Activated naive CD8-positive, alpha-beta T cell treated with anti-CD3 and anti-CD28 coated beads, Interleukin-2, amount 50 U/mL, for 24 hours (primary cell): ENCODE measurements at regions not wholly inside any gene's neighbourhood (a gene's known extent, or its start where the extent isn't known, plus 50 kb on each side); places are given as distances from the start of the nearest gene placed in this dataset.

Experiments
- ATAC-seq: fragments of 150-1000 bp; cut with Tn5 transposase; one replicate; pipeline ENCODE4 v1.10.0; 2021
- DNase-seq: peaks from one replicate; pipeline ENCODE4 v3.0.0; 2021
- H3K27ac Mint-ChIP-seq: one replicate; pipeline ENCODE4 v1.8.0; 2021; ENCODE audit warnings: mild to moderate bottlenecking, mixed read lengths
- H3K27me3 Mint-ChIP-seq: one replicate; pipeline ENCODE4 v1.8.0; 2021; ENCODE audit warnings: mixed read lengths
- H3K36me3 Mint-ChIP-seq: one replicate; pipeline ENCODE4 v1.8.0; 2021; ENCODE audit warnings: low read depth, mixed read lengths
- H3K4me1 Mint-ChIP-seq: one replicate; pipeline ENCODE4 v1.8.0; 2021; ENCODE audit warnings: mixed read lengths
- H3K4me3 Mint-ChIP-seq: one replicate; pipeline ENCODE4 v1.8.0; 2021; ENCODE audit warnings: mild to moderate bottlenecking, moderate library complexity, mixed read lengths
- H3K9me3 Mint-ChIP-seq: one replicate; pipeline ENCODE4 v1.8.0; 2021; ENCODE audit warnings: mixed read lengths

GRCh38 chr7:91526404-91526803 lies 262.2 kb downstream of the FZD1 start:
- Mint-ChIP-seq H3K36me3 (no peaks in the 10 kb centered on the region), H3K27me3 (no peaks in the 10 kb centered on the region), H3K27ac (no peak overlapping the region), H3K4me3 (no peak overlapping the region), H3K4me1 (no peaks in the 10 kb centered on the region), H3K9me3 (peaks cover 52% of the 10 kb centered on the region)
- no peak for DNase-seq
- ATAC-seq, result no peak

GRCh38 chr7:91527460-91527859 lies 263.2 kb downstream of the FZD1 start:
- H3K27me3 Mint-ChIP-seq, result no peaks in the 10 kb centered on the region
- no peak for DNase-seq
- no peak overlapping the region for H3K27ac Mint-ChIP-seq
- no peaks in the 10 kb centered on the region for H3K4me1 Mint-ChIP-seq
- H3K9me3 Mint-ChIP-seq, result peaks cover 53% of the 10 kb centered on the region
- no peaks in the 10 kb centered on the region for H3K36me3 Mint-ChIP-seq
- ATAC-seq, result no peak
- H3K4me3 Mint-ChIP-seq, result no peak overlapping the region

- no peaks in the 10 kb centered on the region for H3K27me3 Mint-ChIP-seq
- DNase-seq, result no peak
- H3K4me1 Mint-ChIP-seq, result no peaks in the 10 kb centered on the region
- peaks cover 30% of the 10 kb centered on the region for H3K9me3 Mint-ChIP-seq
- no peak for ATAC-seq
- peaks cover 3% of the 10 kb centered on the region for H3K36me3 Mint-ChIP-seq
- H3K4me3 Mint-ChIP-seq, result no peak overlapping the region
- H3K27ac Mint-ChIP-seq, result no peak overlapping the region
These were observed 269.8 kb downstream of the FZD1 start for GRCh38 chr7:91533996-91534395.

GRCh38 chr7:91537260-91538152 lies 273.3 kb downstream of the FZD1 start:
- no peak for DNase-seq
- H3K27me3 Mint-ChIP-seq, result no peaks in the 10 kb centered on the region
- ATAC-seq, result no peak
- H3K27ac Mint-ChIP-seq, result no peak overlapping the region
- peaks cover 3% of the 10 kb centered on the region for H3K36me3 Mint-ChIP-seq
- H3K4me1 Mint-ChIP-seq, result no peaks in the 10 kb centered on the region
- H3K9me3 Mint-ChIP-seq, result peaks cover 5% of the 10 kb centered on the region
- H3K4me3 Mint-ChIP-seq, result no peak overlapping the region

GRCh38 chr7:91541641-91542040 lies 277.4 kb downstream of the FZD1 start:
- ATAC-seq (no peak), DNase-seq (no peak)
- no peak overlapping the region for H3K4me3 Mint-ChIP-seq
- no peaks in the 10 kb centered on the region for H3K4me1 Mint-ChIP-seq
- H3K27me3 Mint-ChIP-seq, result no peaks in the 10 kb centered on the region
- peaks cover 4% of the 10 kb centered on the region for H3K9me3 Mint-ChIP-seq
- H3K27ac Mint-ChIP-seq, result no peak overlapping the region
- no peaks in the 10 kb centered on the region for H3K36me3 Mint-ChIP-seq

GRCh38 chr7:91543646-91544045 lies 279.4 kb downstream of the FZD1 start:
- no peak overlapping the region for H3K27ac Mint-ChIP-seq
- H3K4me3 Mint-ChIP-seq, result no peak overlapping the region
- no peaks in the 10 kb centered on the region for H3K4me1 Mint-ChIP-seq
- ATAC-seq, result no peak
- peaks cover 4% of the 10 kb centered on the region for H3K9me3 Mint-ChIP-seq
- no peak for DNase-seq
- no peaks in the 10 kb centered on the region for H3K36me3 Mint-ChIP-seq
- H3K27me3 Mint-ChIP-seq, result no peaks in the 10 kb centered on the region

- Mint-ChIP-seq H3K4me1 (no peaks in the 10 kb centered on the region), H3K27ac (no peak overlapping the region), H3K36me3 (no peaks in the 10 kb centered on the region), H3K9me3 (no peaks in the 10 kb centered on the region), H3K4me3 (no peak overlapping the region), H3K27me3 (peaks cover 9% of the 10 kb centered on the region)
- DNase-seq (no peak), ATAC-seq (no peak)
These were observed 285.6 kb downstream of the FZD1 start for GRCh38 chr7:91549878-91550277.

- H3K27ac Mint-ChIP-seq, result no peak overlapping the region
- no peak for ATAC-seq
- no peaks in the 10 kb centered on the region for H3K36me3 Mint-ChIP-seq
- H3K4me3 Mint-ChIP-seq, result no peak overlapping the region
- no peak for DNase-seq
- H3K9me3 Mint-ChIP-seq, result no peaks in the 10 kb centered on the region
- peaks cover 9% of the 10 kb centered on the region for H3K27me3 Mint-ChIP-seq
- no peaks in the 10 kb centered on the region for H3K4me1 Mint-ChIP-seq
These were observed 286.7 kb downstream of the FZD1 start for GRCh38 chr7:91550931-91551330.

- H3K9me3 Mint-ChIP-seq, result no peaks in the 10 kb centered on the region
- H3K27ac Mint-ChIP-seq, result no peak overlapping the region
- H3K4me1 Mint-ChIP-seq, result no peaks in the 10 kb centered on the region
- H3K36me3 Mint-ChIP-seq, result no peaks in the 10 kb centered on the region
- H3K27me3 Mint-ChIP-seq, result peaks cover 9% of the 10 kb centered on the region
- DNase-seq, result no peak
- no peak for ATAC-seq
- H3K4me3 Mint-ChIP-seq, result no peak overlapping the region
These were observed 287.3 kb downstream of the FZD1 start for GRCh38 chr7:91551377-91552175.

GRCh38 chr7:91553410-91553895 lies 289.2 kb downstream of the FZD1 start:
- H3K27me3 Mint-ChIP-seq, result peaks cover 9% of the 10 kb centered on the region
- H3K4me3 Mint-ChIP-seq, result no peak overlapping the region
- no peaks in the 10 kb centered on the region for H3K36me3 Mint-ChIP-seq
- DNase-seq (no peak), ATAC-seq (no peak)
- no peaks in the 10 kb centered on the region for H3K4me1 Mint-ChIP-seq
- no peak overlapping the region for H3K27ac Mint-ChIP-seq
- peaks cover 5% of the 10 kb centered on the region for H3K9me3 Mint-ChIP-seq

- Mint-ChIP-seq H3K27me3 (peaks cover 9% of the 10 kb centered on the region), H3K27ac (no peak overlapping the region), H3K9me3 (peaks cover 5% of the 10 kb centered on the region), H3K4me1 (no peaks in the 10 kb centered on the region), H3K36me3 (no peaks in the 10 kb centered on the region), H3K4me3 (no peak overlapping the region)
- no peak for DNase-seq
- ATAC-seq, result no peak
These were observed 290.6 kb downstream of the FZD1 start for GRCh38 chr7:91554883-91555282.

- Mint-ChIP-seq H3K36me3 (no peaks in the 10 kb centered on the region), H3K27ac (no peak overlapping the region), H3K4me1 (no peaks in the 10 kb centered on the region), H3K4me3 (no peak overlapping the region), H3K27me3 (peaks cover 4% of the 10 kb centered on the region), H3K9me3 (peaks cover 5% of the 10 kb centered on the region)
- ATAC-seq, result no peak
- no peak for DNase-seq
These were observed 292.0 kb downstream of the FZD1 start for GRCh38 chr7:91556239-91556638.

- Mint-ChIP-seq H3K9me3 (peaks cover 5% of the 10 kb centered on the region), H3K36me3 (no peaks in the 10 kb centered on the region), H3K4me3 (no peak overlapping the region), H3K4me1 (no peaks in the 10 kb centered on the region), H3K27me3 (peaks cover 3% of the 10 kb centered on the region), H3K27ac (no peak overlapping the region)
- no peak for ATAC-seq
- no peak for DNase-seq
These were observed 292.9 kb downstream of the FZD1 start for GRCh38 chr7:91556956-91557650.

- H3K9me3 Mint-ChIP-seq, result peaks cover 5% of the 10 kb centered on the region
- DNase-seq, result no peak
- no peaks in the 10 kb centered on the region for H3K4me1 Mint-ChIP-seq
- peaks cover 3% of the 10 kb centered on the region for H3K27me3 Mint-ChIP-seq
- H3K27ac Mint-ChIP-seq, result no peak overlapping the region
- no peak overlapping the region for H3K4me3 Mint-ChIP-seq
- no peaks in the 10 kb centered on the region for H3K36me3 Mint-ChIP-seq
- ATAC-seq, result no peak
These were observed 293.7 kb downstream of the FZD1 start for GRCh38 chr7:91557789-91558404.
